BE2C (cell line): ENCODE measurements at regions not wholly inside any gene's neighbourhood (a gene's known extent, or its start where the extent isn't known, plus 50 kb on each side); places are given as distances from the start of the nearest gene placed in this dataset.

Source experiments
- DNase-seq: peaks from one replicate; pipeline ENCODE4 v3.0.0-alpha.2; 2020
- H3K27me3 ChIP-seq: fragments of 250-450 bp; sonication (Bioruptor Pico); 2 replicates; pipeline ENCODE4 v1.5.1; 2020; ENCODE audit warnings: mild to moderate bottlenecking
- H3K36me3 ChIP-seq: fragments of 250-450 bp; sonication (Bioruptor Pico); 2 replicates; pipeline ENCODE4 v1.5.1; 2020; ENCODE audit warnings: mild to moderate bottlenecking
- H3K4me1 ChIP-seq: fragments of 250-450 bp; sonication (Bioruptor Pico); 2 replicates; pipeline ENCODE4 v1.5.1; 2020
- H3K4me3 ChIP-seq: 2 replicates; pipeline ENCODE4 v1.5.1; 2011; ENCODE audit warnings: low read depth, low read length
- H3K9me3 ChIP-seq: fragments of 250-450 bp; sonication (Bioruptor Pico); 2 replicates; pipeline ENCODE4 v1.5.1; 2020
- TF ChIP-seq, protein P1 (sequence below): IDR thresholded peaks from 2 replicates; pipeline ENCODE4 v1.5.1; 2012; ENCODE audit warnings: mild to moderate bottlenecking, low read depth, low read length

DNA sequence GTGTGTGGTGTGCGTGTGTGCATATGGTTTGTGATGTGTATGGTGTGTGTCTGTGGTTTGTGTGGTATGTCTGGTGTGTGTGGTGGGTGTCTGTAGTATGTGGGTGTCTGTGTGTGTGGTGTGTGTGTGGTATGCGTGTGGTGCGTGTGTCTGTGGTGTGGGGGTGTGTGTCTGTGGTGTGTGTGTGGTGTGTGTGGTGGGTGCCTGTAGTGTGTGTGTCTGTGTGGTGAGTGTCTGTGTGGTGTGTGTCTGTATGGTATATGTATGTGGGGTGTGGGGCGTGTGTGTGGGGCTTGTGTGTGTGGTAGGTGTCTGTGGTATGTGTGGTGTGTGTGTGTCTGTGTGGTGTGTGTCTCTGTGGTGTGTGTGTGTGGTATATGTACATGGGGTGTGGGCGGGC, 300.7 kb downstream of the TEX29 start:
- H3K9me3 ChIP-seq, result no peaks in the 10 kb centered on the region
- DNase-seq, result no peak
- TF ChIP-seq, protein P1, sequence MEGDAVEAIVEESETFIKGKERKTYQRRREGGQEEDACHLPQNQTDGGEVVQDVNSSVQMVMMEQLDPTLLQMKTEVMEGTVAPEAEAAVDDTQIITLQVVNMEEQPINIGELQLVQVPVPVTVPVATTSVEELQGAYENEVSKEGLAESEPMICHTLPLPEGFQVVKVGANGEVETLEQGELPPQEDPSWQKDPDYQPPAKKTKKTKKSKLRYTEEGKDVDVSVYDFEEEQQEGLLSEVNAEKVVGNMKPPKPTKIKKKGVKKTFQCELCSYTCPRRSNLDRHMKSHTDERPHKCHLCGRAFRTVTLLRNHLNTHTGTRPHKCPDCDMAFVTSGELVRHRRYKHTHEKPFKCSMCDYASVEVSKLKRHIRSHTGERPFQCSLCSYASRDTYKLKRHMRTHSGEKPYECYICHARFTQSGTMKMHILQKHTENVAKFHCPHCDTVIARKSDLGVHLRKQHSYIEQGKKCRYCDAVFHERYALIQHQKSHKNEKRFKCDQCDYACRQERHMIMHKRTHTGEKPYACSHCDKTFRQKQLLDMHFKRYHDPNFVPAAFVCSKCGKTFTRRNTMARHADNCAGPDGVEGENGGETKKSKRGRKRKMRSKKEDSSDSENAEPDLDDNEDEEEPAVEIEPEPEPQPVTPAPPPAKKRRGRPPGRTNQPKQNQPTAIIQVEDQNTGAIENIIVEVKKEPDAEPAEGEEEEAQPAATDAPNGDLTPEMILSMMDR, result no peak
- no peak overlapping the region for H3K4me3 ChIP-seq
- H3K27me3 ChIP-seq, result no peaks in the 10 kb centered on the region; the same call in 1 of the 2 replicates
- no peaks in the 10 kb centered on the region for H3K36me3 ChIP-seq
- no peaks in the 10 kb centered on the region for H3K4me1 ChIP-seq

DNA sequence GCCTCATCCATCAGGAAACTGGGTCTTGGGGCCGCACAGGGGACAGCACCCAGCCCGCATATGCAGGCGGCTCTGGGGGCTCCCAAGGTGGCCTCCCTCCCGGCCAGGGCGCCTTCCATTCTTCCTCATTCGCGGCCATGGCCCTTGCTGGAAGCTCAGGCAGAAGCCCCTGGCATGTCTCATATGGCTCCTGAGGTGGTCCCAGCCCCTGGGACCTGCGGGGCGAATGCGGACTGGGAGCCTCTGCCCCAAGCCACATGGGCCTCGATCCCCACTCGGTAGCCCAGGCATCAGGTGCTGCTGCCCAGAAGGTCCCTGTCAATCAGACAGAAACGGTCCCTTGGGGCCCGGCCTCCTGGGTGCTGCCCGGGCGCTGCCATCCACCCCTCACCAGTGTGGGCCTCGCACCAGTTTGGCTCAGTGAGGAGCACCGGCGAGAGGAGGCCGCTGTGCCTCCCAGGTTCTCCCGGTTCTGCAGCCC, 301.6 kb downstream of the TEX29 start:
- DNase-seq, result no peak
- H3K4me3 ChIP-seq, result no peak overlapping the region
- TF ChIP-seq, protein P1, result no peak
- H3K9me3 ChIP-seq, result no peaks in the 10 kb centered on the region
- no peaks in the 10 kb centered on the region for H3K36me3 ChIP-seq
- H3K27me3 ChIP-seq, result peaks cover 6% of the 10 kb centered on the region
- H3K4me1 ChIP-seq, result no peaks in the 10 kb centered on the region

DNA sequence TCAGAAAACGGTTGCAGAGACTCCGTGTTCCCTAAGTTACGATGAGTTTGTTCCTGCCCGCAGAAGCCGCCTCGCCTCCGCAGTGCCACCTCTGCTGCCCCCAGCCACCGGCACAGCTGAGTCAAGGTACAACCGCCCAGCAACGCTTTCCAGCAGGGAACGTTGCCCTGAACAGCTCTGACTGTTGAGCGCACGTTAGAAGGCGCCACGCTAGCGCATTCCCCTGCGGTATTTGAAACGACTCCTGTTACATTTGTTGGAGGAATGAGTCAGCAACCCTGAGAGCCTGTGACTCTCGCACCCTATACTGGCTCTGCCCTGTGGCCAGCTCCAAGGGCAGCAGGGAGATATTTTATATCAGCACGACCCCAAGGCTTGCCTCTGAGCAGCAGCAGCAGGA, 302.8 kb downstream of the TEX29 start:
- Histone ChIP-seq H3K9me3 (no peaks in the 10 kb centered on the region), H3K4me3 (no peak overlapping the region), H3K4me1 (no peaks in the 10 kb centered on the region), H3K27me3 (peaks cover 7% of the 10 kb centered on the region), H3K36me3 (no peaks in the 10 kb centered on the region)
- TF ChIP-seq, protein P1, result no peak
- DNase-seq, result no peak

DNA sequence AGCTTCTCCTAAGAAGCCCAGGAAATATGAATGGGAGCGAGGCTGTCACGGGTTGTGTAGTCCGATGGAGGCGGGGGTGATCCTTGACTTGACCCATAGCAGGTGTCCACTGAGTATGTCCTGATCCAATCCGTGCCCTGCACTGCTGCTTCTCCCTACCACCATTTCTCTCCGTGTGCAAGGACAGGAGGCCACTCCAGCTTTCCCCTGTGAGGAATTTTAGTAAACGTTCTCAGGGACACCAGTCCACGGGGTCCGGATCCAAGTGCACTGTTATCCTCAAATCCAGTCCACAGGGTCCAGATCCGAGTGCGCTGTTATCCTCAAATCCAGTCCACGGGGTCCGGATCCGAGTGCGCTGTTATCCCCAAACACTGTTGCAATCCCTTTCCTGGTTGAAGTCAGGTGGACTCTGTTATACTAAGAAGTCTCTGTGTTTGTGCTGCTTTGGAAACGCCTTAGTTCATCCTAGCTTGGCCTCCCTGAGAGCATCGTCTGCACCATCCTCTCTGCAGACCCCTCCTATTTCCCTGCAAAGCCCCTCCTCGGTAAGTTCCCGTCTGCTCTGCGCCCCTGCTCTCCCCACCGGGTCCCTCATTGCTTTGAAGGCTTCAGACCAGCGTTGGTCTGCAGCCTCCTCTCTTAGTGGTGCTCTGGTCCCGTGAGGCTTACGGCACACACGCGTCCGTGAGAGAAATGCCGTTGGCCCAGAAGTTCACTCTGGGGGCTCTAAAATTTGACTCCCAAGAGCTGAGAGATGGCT, 303.5 kb downstream of the TEX29 start:
- no peak for DNase-seq
- H3K9me3 ChIP-seq, result no peaks in the 10 kb centered on the region
- H3K27me3 ChIP-seq, result peaks cover 7% of the 10 kb centered on the region
- TF ChIP-seq, protein P1, result no peak
- H3K36me3 ChIP-seq, result no peaks in the 10 kb centered on the region
- no peak overlapping the region for H3K4me3 ChIP-seq
- no peaks in the 10 kb centered on the region for H3K4me1 ChIP-seq

DNA sequence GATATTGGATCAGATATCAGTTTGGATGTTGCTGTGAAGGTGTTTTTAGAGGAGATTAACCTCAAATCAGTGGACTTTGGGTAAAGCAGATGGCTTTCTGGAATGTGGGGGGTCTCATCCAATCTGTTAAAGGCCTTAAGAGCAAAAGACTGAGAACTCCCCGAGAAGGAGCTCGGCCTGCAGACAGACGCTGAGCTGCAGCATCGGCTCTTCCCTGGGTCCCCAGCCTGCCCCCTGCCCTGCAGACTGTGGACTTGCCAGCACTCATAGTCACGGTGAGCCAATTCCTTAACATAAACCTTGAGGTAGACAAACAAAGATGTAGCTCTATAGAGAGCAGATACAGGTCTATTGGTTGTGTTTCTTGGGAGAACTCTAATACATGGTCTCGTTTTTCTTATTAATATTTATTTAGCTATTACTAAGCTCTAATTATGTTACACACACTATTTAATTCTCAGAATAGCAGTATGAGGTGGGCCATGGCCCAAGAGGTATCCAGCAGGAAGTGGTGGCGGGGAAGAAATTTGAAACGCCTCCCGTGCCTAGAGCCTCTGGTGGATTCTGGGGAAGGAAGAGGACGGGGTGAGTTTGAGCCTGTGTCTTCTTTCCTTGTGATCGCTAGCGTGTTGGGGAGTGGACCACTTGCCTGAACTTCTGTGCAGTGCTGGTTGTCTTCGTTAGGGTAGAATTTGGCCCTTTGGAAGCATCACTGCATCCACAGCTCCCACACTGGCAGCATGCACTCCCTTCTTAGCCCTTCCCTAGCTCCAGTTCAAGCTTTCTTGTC, 305.3 kb downstream of the TEX29 start:
- H3K4me1 ChIP-seq, result no peaks in the 10 kb centered on the region
- H3K9me3 ChIP-seq, result no peaks in the 10 kb centered on the region
- TF ChIP-seq, protein P1, result no peak
- H3K27me3 ChIP-seq, result peaks cover 7% of the 10 kb centered on the region
- no peaks in the 10 kb centered on the region for H3K36me3 ChIP-seq
- no peak overlapping the region for H3K4me3 ChIP-seq
- DNase-seq, result no peak
